GM10266 (cell line): ENCODE measurements at regions not wholly inside any gene's neighbourhood (a gene's known extent, or its start where the extent isn't known, plus 50 kb on each side); places are given as distances from the start of the nearest gene placed in this dataset.

Experiments used
- DNase-seq: peaks from one replicate; pipeline ENCODE4 v3.0.0; 2012; ENCODE audit errors: extremely low spot score
- TF ChIP-seq, protein P1 (sequence below): IDR thresholded peaks from 2 replicates; pipeline ENCODE4 v1.5.1; 2012; ENCODE audit warnings: mild to moderate bottlenecking, low read depth; ENCODE audit not compliant: control insufficient read depth, insufficient read depth; ENCODE audit errors: missing control alignments

DNA sequence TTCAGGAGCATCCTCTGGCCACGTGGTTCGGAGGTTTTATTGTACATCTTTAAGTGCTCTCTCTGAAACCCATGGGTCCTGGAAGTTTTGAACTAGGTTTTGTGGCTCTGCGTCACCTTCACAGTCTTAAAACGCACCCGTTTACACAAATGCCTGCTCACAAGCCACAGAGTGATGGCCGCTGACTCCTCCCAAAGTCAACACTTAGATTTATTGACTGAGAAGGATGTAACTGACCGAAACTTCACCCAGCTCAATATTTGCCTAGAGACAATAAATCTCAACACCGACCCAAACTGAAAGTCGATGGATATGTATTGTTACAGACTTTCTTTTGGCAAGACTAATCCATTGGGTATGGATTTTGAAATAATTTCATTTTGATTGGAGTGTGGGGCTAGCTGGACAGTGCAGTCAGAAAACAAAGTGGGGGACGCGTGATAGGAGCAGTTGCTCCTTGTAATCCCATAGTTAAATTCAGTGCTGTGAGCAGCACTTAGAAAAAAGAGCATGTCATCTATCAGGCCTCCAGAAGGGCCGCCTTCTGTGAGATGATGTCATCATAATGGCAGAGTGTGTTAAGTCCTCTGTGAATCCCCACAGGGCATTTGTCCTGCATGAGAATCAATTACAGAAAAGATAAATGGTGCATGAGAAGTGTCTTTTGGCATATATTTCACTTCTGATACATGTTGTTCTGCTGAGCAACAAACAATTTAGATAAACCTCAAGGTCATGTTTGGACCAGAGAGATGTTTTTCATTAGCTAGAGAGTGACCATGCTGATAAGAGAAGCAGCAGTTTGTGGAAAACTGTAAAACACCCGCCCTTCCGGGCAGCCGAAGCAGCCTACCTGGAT, 183.7 kb downstream of the INO80D start:
- TF ChIP-seq, protein P1, sequence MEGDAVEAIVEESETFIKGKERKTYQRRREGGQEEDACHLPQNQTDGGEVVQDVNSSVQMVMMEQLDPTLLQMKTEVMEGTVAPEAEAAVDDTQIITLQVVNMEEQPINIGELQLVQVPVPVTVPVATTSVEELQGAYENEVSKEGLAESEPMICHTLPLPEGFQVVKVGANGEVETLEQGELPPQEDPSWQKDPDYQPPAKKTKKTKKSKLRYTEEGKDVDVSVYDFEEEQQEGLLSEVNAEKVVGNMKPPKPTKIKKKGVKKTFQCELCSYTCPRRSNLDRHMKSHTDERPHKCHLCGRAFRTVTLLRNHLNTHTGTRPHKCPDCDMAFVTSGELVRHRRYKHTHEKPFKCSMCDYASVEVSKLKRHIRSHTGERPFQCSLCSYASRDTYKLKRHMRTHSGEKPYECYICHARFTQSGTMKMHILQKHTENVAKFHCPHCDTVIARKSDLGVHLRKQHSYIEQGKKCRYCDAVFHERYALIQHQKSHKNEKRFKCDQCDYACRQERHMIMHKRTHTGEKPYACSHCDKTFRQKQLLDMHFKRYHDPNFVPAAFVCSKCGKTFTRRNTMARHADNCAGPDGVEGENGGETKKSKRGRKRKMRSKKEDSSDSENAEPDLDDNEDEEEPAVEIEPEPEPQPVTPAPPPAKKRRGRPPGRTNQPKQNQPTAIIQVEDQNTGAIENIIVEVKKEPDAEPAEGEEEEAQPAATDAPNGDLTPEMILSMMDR, result no peak
- no peak for DNase-seq

DNA sequence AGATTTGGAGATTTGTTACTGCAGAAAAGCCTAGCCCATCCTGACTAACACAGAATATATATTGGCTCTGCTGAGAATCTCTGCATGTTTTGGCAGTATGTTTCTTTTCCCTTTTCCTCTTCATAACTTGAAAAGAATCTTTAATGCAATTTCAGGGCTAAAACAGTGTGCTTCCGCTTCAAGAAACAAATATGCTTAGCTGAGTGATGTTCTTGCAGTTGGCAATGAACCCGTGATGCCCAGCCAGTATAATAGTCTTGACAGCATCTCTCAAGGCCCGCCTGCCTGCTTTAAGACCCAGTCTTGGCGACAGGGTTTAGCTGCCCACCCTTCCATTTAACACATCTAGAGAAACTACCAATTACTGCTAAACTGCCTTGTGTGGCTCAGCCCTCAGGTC, 184.5 kb downstream of the INO80D start:
- DNase-seq, result no peak
- TF ChIP-seq, protein P1, result no peak

DNA sequence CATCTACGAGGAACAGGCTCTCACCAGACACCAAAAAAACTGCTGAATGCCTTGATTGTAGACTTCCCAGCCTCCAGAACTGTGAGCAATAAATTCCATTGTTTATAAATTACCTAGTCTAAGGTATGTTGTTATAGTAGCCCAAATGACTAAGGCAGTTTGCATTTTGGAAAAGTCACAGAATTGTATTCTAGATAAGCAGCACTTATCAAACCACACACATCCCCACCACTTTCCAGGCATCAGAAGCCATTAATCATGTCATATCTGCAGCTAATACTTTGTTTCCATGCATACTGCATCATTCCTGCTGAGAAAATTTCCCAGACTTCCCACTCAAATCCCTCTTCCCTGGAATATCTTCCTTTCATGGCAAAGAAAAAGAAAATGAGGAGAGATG, 187.2 kb downstream of the INO80D start:
- TF ChIP-seq, protein P1, result no peak
- DNase-seq, result no peak

DNA sequence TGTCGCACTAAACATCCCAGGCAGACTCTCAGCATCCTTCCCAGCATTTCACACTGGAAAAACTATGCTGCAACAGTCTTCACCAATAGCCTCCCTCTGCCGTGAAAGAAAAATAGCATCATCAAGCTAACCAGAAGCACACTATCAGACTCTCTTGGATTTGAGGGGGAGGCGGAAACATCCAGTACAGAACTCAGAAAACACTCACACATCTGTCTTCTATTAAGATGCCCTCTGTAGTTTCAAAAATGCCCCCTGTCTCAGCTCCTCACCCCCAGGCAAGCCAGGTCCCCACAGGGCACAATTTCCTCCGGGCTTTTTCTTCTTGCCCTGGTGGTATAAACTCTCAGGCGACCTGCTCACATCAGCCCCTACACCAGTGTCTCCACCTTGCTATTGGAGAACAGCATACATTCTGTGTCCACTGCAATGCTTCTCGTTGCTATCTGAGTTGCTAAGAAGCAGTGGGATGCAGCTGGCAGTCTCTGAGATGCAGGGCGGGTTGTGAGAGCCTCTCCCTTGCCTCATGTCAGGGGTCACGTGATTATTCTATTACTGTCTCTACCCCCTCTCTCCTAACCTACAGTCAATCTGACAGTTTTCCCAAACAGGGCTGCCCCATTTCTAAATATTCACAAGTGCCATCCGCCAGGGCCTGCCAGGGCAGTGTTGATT, 189.9 kb downstream of the INO80D start:
- no peak for DNase-seq
- TF ChIP-seq, protein P1, result no peak

DNA sequence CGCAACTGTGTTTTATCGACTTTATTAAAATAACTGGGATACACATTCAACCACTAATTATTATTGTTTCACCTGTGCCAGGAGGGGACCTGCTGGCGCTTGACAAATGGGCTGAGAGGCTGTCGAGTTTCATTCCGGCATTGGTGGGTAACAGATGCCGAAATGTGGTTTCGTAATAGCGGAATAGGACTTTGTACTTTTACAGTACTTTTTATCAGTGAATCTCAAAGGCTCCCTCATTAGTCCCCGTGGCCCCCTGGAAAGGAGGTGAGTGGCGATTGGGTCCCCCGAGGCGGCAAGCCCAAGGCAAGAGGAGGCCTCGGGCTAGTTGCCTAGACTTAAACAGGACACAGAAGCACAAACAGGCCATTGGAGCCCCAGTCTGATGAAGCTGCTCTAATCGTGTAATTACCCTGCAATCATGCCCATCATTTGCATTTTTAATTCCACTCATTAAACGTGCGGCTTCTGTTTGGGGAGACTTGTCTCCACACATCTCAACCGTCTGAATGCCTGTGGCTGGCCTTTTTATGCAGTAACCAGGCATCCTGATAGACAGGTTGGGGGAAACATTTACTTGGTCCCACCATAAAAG, 193.2 kb downstream of the INO80D start:
- DNase-seq, result no peak
- TF ChIP-seq, protein P1, result no peak

DNA sequence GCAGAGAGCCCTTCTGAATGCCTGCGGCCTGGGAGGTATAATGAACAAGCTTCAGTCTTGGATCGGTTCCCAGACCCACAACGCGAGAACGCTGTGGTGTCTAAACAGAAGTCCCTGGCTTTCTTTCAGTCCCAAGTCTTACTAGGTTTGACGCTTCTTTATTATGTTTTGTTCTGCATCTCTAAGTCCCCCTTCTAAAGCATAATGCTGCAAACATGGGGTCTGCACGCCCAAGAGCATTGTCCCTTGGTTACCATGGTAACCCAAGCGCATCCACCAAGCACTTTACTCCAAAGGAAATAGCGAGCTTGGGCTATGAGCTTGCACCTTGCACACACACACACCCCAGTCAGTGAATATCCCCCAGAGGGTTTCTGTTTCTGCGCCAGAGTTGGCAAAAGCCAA, 193.7 kb downstream of the INO80D start:
- TF ChIP-seq, protein P1, result no peak
- DNase-seq, result no peak
